Retina (tissue), 1 donor: ENCODE measurements at regions not wholly inside any gene's neighbourhood (a gene's known extent, or its start where the extent isn't known, plus 50 kb on each side); places are given as distances from the start of the nearest gene placed in this dataset.
"Not testable (repeated sequence)": the region's sequence is repeated elsewhere in the genome, so short reads cannot be mapped to it uniquely, and the experiment has no call there.

Experiments
- DNase-seq: peaks from one replicate; pipeline ENCODE4 v3.0.0-alpha.2; 2016

GRCh38 chr21:39022035-39022434, 161.2 kb downstream of the PSMG1 start:
- DNase-seq, result no peak

- DNase-seq, result no peak
Measured at GRCh38 chr21:39021478-39021832, 161.8 kb downstream of the PSMG1 start.

- DNase-seq, result no peak
Measured at GRCh38 chr21:39020751-39021477, 162.3 kb downstream of the PSMG1 start.

- no peak for DNase-seq
Measured at GRCh38 chr21:39018730-39019129, 164.5 kb downstream of the PSMG1 start.

GRCh38 chr21:39016740-39017315, 166.4 kb downstream of the PSMG1 start:
- DNase-seq, result no peak

DNA sequence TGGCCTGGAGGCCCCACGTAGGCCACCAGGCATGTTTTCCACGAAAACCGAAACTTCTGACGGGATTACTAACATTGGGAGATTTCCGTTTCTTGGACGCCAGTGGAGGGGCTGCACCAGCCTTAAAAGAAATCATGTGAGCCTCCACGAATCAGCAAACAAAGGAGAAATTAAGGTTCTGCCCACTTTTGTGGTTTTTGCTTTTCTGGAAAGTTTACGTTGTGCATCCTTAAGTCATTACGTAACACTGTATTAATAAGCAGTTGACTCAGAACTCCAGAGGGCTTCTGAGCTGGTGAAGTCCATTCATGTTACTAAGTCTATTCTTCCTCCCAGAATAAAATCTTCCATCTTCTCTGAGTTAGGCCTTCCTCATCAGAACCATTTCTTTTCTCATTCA, 168.5 kb downstream of the PSMG1 start:
- DNase-seq, result no peak

DNA sequence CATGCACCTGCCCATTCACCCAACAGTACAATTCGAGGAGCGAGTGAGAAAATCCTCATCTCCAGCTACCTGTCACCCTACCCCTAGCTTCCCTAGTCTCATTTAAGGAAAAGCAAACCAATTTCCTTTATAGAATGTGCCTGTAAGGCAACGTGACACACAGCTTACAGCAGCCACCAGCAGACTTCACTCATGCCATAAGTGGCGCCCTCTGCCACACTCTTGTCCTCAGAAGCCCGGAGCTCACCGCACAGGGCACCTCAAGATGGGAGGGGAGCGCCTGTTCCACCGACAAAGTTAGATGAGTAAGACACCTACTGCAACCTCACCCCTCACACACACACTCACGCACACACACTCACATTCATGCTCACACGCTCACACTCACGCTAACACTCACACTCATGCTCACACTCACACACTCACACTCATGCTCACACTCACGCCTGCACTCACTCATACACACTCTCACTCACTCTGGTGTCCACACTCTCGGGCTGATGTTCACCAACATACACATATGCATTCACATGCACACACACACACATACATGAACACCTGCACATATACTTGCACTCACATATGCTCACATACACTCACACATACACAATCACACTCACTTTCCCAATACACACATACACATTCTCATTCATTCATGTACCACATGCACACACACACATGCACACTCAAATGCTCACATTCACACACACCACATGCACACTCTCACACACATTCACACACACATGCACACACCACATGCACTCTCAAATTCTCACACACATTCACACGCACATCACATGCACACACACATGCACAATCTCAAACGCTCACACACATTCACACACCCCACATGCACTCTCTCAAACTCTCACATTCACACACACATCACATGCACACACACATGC, 170.7 kb downstream of the PSMG1 start:
- no peak for DNase-seq

DNA sequence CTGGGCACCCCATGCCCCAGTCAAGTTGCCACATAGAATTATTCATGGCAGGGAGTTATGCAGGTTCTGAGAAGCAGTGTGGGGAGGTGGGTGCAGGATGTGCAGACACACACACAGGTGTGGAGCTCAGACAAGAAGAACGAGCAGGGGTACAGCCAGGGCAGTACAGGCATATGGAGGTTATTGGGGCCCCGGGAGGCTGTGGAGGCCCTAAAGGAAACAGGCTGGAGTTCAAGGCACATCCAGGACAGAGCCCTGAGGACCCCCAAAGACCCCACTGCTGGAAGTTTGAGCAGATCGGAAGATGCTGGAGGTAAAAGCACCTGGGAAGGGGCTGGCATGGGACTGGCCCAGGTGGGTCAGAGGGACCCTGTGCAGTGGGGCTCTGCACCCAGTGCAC, 171.3 kb downstream of the PSMG1 start:
- DNase-seq, result no peak

DNA sequence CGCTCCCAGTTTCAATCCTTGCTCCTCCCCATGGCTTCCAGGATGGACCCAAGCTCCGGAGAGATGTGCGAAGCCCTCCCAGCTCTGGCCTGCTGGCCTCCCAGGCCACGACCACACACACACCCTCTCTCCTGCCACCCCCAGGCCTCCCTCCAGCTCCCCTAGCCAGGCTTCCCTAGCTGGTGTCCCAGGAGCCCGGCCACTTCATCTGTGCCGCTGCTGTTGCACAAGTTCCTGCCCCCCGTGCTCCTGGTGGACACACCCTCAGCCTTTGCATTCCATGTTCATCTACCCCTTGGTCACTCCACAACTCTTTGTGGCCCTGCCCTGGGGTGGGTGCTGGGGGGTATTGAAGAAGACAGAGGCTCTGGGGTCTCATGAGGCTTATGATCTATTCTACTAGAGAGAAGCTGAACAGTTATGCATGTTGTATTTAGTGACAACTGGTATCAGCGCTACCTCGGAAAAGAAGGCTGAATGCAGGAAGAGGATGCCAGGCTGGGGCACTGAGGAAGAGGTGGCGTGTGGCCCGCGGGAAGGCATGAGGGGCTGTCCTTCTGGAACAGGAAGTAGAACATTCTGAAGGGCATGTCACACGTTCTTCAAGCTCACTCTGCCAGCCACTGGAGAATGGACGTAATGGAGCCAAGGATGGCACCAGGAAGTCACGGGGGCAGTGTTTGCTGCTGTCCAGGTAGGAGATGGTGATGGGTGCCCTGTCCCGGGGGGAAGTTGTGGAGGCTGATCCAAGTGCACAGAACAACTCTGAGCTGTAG, 172.4 kb downstream of the PSMG1 start:
- DNase-seq, result no peak

- DNase-seq, result no peak
Measured at GRCh38 chr21:39009587-39010225, 173.5 kb downstream of the PSMG1 start.

GRCh38 chr21:39007985-39008384, 175.3 kb downstream of the PSMG1 start:
- no peak for DNase-seq

DNA sequence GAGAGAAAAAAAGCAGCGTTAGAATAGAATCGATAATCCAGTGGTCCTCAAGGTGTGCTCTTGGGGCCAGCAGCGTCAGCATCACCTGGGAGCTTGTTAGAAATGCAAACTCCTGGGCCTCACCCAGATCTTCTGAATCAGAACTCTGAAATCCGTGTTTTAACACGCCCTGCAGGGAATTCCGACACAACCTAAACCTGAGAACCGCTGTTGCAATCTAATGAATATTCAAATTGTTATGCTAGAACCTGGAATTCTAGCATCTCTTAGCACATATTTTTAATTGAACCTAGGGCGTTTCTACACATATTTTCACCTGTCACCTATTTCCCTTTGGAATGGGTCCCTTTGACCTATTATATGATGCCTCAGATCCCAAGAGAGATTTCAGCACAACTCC, 175.7 kb downstream of the PSMG1 start:
- no peak for DNase-seq

DNA sequence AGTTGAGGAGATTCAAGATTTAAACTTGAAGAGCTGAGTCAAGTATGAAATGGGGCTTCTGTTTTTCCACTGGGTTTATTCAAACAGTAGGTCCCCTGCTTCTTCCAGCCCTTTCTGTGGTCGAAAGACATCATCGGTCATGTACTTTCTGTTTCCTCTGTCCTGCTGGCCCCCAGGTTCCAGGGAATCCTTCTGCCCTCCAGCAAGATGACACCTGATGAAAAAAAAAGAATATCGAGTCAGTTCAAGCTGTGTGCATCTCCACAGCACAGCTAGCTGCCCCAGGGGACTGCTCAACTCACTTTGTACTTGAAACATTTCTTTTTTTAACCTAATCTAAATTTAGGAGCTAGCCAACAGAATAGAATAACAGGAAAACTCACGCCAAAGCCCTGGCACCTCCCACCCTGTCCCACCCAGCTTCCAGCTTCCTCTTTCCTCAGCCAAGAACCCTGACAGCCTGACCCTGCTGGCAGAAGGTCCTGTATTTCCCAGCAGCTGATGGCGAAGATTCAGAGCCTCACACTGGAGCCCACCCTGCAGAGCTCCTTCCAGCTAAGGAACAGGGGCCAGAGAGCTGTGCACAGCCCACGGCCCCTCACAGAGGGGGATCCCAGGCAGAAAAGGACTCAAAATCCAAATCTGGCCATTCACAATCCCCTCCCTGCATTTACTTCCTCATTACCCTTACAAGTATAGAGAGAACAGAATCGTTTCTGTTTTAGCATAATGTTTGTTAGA, 176.5 kb downstream of the PSMG1 start:
- no peak for DNase-seq

- no peak for DNase-seq
Measured at GRCh38 chr21:39005502-39005787, 177.8 kb downstream of the PSMG1 start.

GRCh38 chr21:39004634-39005501, 178.4 kb downstream of the PSMG1 start:
- no peak for DNase-seq

- DNase-seq, result no peak
Measured at GRCh38 chr21:39003982-39004633, 179.1 kb downstream of the PSMG1 start.

GRCh38 chr21:39001341-39001740, 181.9 kb downstream of the PSMG1 start:
- DNase-seq, result no peak

DNA sequence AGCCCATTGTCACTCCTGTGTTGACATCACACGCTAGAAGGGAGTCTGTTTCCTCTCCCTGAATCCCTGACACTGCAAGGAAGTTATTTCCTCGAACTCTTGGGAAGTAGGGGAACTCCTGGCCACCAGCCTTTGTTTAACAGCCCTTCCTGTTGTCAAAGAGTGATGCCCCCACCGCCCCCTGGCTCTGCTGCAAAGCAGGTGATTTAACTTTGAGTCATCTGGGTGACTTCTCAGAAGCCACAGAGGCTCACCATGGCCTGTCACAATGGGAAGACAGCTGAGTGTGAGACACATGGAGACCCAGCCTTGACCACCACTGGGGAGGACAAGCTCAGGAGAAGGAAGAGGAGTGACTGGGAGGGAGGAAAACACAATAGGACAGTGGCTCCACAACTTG, 182.8 kb downstream of the PSMG1 start:
- DNase-seq, result no peak

DNA sequence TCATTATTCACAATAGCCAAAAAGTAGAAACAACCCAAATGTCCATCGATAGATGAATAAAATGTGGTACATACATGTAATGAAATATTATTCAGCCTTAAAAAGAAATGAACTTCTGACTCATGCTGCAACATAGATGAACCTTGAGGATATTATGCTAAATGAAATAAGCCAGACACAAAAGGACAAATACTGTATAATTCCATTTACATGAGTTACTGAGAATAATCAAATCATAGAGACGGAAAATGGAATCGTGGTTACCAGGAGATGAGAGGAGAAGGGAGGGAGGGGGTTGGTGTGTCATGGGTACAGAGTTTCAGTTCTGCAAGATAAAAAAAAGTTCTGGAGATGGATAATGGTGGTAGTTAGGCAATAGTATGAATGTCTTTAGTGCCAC, 184.1 kb downstream of the PSMG1 start:
- no peak for DNase-seq

- not testable (repeated sequence) for DNase-seq
Measured at GRCh38 chr21:38998281-38998680, 185.0 kb downstream of the PSMG1 start.

GRCh38 chr21:38997843-38998175, 185.4 kb downstream of the PSMG1 start:
- DNase-seq, result not testable (repeated sequence)
